SH-SY5Y (cell line): ENCODE measurements at regions not wholly inside any gene's neighbourhood (a gene's known extent, or its start where the extent isn't known, plus 50 kb on each side); places are given as distances from the start of the nearest gene placed in this dataset.

Source experiments
- GATA2 ChIP-seq: IDR thresholded peaks from 2 replicates; pipeline ENCODE4 v1.6.1; 2011; ENCODE audit warnings: mild to moderate bottlenecking, low read depth, low read length
- GATA3 ChIP-seq: IDR thresholded peaks from 2 replicates; pipeline ENCODE4 v1.6.1; 2011; ENCODE audit warnings: low read depth, mild to moderate bottlenecking, low read length, moderate library complexity

DNA sequence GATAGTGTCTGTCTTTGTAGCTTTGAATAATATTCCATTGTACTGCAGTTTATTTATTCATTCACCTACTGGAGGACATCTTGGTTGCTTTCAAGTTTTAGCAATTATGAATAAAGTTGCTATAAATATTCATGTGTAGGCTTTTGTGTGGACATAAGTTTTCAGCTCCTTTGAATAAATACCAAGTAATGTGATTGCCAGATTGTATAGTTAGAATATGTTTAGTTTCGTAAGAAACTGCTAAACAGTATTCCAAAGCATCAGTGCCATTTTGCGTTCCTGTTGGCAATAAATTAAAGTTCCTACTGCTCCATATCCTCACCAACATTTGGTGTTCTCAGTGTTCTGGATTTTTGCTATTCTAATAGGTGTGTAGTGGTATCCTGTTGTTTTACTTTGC, 311.7 kb upstream of the FMN2 start:
- TF ChIP-seq GATA2 = no peak
- TF ChIP-seq GATA3 = no peak
